Upper lobe of left lung (tissue), 6 donors: ENCODE measurements at regions not wholly inside any gene's neighbourhood (a gene's known extent, or its start where the extent isn't known, plus 50 kb on each side); places are given as distances from the start of the nearest gene placed in this dataset.

Experiments
- ATAC-seq, 2 donors: fragments of 200-7000 bp; cut with Tn5 transposase; one replicate each; pipeline ENCODE4 v1.9.1; 2022; ENCODE audit warnings: mild to moderate bottlenecking in 2 of 2, moderate library complexity in 2 of 2; ENCODE audit not compliant: low FRiP score in 2 of 2
- DNase-seq, 2 donors: peaks; one replicate each; pipeline ENCODE4 v3.0.0-alpha.2; 2019 to 2020
- H3K27ac ChIP-seq, 4 donors: fragments of 200-600 bp; sonication (generic); one replicate each; pipeline ENCODE4 v1.5.1; 2016 to 2019
- H3K27me3 ChIP-seq, 4 donors: fragments of 200-600 bp; sonication (generic); one replicate each; pipeline ENCODE4 v1.5.1; 2017 to 2019
- H3K36me3 ChIP-seq, 4 donors: fragments of 200-600 bp; sonication (generic); one replicate each; pipeline ENCODE4 v1.5.1; 2016 to 2019
- H3K4me1 ChIP-seq, 4 donors: fragments of 200-600 bp; sonication (generic); one replicate each; pipeline ENCODE4 v1.5.1; 2018 to 2019
- H3K4me3 ChIP-seq, 4 donors: fragments of 200-600 bp; sonication (generic); one replicate each; pipeline ENCODE4 v1.5.1; 2017 to 2019; ENCODE audit warnings: mild to moderate bottlenecking in 2 of 4, moderate library complexity in 1 of 4
- H3K9me3 ChIP-seq, 4 donors: fragments of 200-600 bp; sonication (generic); one replicate each; pipeline ENCODE4 v1.5.1; 2018 to 2019
- CTCF ChIP-seq, 6 experiments: fragments of 450-650 bp in 4 of 6; fragments of 200-600 bp in 2 of 6; sonication (generic) in 2 of 6; IDR thresholded peaks; one replicate each; pipeline ENCODE4 v1.5.1; 2016 to 2019; ENCODE audit warnings: antibody characterized with exemption in 6 of 6
- EP300 ChIP-seq, 4 donors: sonication (generic); formaldehyde crosslinking; IDR thresholded peaks; one replicate each; pipeline ENCODE4 v1.5.1; 2017; ENCODE audit warnings: antibody characterized with exemption in 4 of 4, control low read depth in 2 of 4
- POLR2A ChIP-seq, 4 donors: fragments of 450-650 bp; IDR thresholded peaks; one replicate each; pipeline ENCODE4 v1.5.1; 2016 to 2017; ENCODE audit warnings: antibody characterized with exemption in 4 of 4, mild to moderate bottlenecking in 2 of 4
- POLR2AphosphoS5 ChIP-seq, 2 donors: sonication (generic); formaldehyde crosslinking; IDR thresholded peaks; one replicate each; pipeline ENCODE4 v1.5.1; 2017; ENCODE audit warnings: antibody characterized with exemption in 2 of 2
- WGBS, 2 donors: methylation state at CpG; one replicate each; pipeline ENCODE4 v1.1.5; 2017 to 2018; 5-methylcytosine and 5-hydroxymethylcytosine counted together
- donor health status: DM: no; HTN: no; CAD: no; lungs with moderate emphysema.
- donor health status: DM: no; HTN: yes; CAD: no; lungs with severe emphysema.

GRCh38 chr22:49626361-49627216 lies 201.1 kb downstream of the BRD1 start:
- H3K36me3 ChIP-seq, result no peaks in the 10 kb centered on the region
- no peaks in the 10 kb centered on the region for H3K27me3 ChIP-seq
- H3K4me3 ChIP-seq, result no peak overlapping the region
- no peak for ATAC-seq
- H3K27ac ChIP-seq, result no peak overlapping the region
- H3K4me1 ChIP-seq, result peaks cover 0 to 13% (median 2%) of the 10 kb centered on the region in 4 donors
- peak in 1 of 2 donors; percentile 41 for DNase-seq
- WGBS, 2 donors, result 74 to 93% methylated on average over 14 to 16 of the region's 20 CpGs
- H3K9me3 ChIP-seq, result no peaks in the 10 kb centered on the region
- TF ChIP-seq POLR2A (IDR thresholded peaks at IDR 0.05) (no peak), EP300 (IDR thresholded peaks at IDR 0.05) (no peak), POLR2AphosphoS5 (IDR thresholded peaks at IDR 0.05) (no peak), CTCF (IDR thresholded peaks at IDR 0.05) (no peak)

DNA sequence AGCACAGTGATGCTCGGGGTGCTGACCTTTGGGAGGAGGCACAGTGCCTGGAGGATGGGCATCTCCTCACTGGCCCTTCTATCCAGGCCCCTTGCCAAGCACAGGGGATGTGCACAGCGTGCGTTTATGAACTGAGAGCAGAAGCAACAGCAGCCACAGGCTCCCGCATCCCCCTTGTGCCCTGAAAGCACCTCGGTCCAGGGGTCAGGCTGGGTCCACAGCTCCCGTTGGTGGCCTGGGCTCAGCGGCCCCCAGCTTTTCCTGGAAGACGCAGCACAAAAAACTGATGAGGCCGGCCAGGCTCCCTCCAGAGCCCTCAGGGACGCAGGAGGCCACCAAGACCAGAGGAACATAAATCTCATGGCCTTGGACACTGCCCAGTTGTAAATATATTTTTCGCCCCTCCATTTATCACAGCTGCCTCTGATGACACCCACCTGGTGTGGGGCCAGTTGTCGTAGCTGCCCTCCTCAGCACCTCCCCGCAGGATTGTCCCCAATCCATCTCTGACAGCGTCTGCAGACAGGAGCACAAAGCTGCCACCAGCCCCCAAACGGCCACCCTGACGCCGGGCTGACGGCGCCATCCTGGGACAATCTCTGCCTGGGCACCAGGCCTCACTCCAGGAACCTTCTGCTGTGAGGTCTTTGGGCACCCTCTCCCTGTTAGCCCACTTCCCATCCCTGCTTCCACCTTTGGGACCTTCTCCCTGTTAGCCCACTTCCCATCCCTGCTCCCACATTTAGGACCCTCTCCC lies 203.1 kb downstream of the BRD1 start:
- DNase-seq, result peak in 1 of 2 donors; percentile 56
- peaks cover 0 to 8% (median 2%) of the 10 kb centered on the region in 4 donors for H3K4me1 ChIP-seq
- WGBS, 2 donors, result 81 to 90% methylated on average over 15 to 19 of the region's 19 CpGs
- no peak for ATAC-seq
- no peak overlapping the region for H3K27ac ChIP-seq
- no peaks in the 10 kb centered on the region for H3K27me3 ChIP-seq
- H3K36me3 ChIP-seq, result peaks cover 0 to 9% (median 2%) of the 10 kb centered on the region in 4 donors
- H3K4me3 ChIP-seq, result no peak overlapping the region
- TF ChIP-seq POLR2A (IDR thresholded peaks at IDR 0.05) (no peak), CTCF (IDR thresholded peaks at IDR 0.05) (no peak), EP300 (IDR thresholded peaks at IDR 0.05) (no peak), POLR2AphosphoS5 (IDR thresholded peaks at IDR 0.05) (no peak)
- no peaks in the 10 kb centered on the region for H3K9me3 ChIP-seq

DNA sequence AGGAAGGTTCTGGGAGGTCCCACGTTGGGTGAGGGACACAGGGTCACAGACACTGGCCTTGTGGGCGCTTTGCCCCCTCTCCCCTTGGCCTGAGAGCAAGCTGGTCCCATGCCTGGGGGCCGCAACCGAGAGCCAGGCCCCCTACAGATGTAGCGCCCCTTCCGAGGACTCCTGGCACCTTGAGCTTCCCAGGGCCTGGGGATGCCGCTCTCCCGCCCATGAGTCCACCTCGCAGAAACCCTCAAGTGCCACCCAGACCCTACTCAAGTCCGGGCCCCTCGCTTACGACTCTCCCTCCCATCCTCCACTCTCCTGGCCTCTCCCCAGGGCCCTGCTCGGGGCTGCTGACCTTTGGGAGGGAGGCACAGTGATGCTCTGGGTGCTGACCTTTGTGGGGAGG lies 204.0 kb downstream of the BRD1 start:
- no peak overlapping the region for H3K27ac ChIP-seq
- peaks cover 0 to 2% (median under 1%) of the 10 kb centered on the region in 4 donors for H3K4me1 ChIP-seq
- H3K9me3 ChIP-seq, result no peaks in the 10 kb centered on the region
- peaks cover 0 to 9% (median 2%) of the 10 kb centered on the region in 4 donors for H3K36me3 ChIP-seq
- 71 to 88% methylated on average over 2 to 13 of the region's 13 CpGs for WGBS, 2 donors
- DNase-seq, result peak in 1 of 2 donors; percentile 55
- no peaks in the 10 kb centered on the region for H3K27me3 ChIP-seq
- ATAC-seq, result no peak
- no peak overlapping the region for H3K4me3 ChIP-seq
- TF ChIP-seq CTCF (IDR thresholded peaks at IDR 0.05) (no peak), POLR2A (IDR thresholded peaks at IDR 0.05) (no peak), EP300 (IDR thresholded peaks at IDR 0.05) (no peak)

- H3K9me3 ChIP-seq, result no peaks in the 10 kb centered on the region
- peaks cover 0 to 9% (median 2%) of the 10 kb centered on the region in 4 donors for H3K36me3 ChIP-seq
- no peak overlapping the region for H3K27ac ChIP-seq
- ATAC-seq (no peak), DNase-seq (peak in 1 of 2 donors; percentile 54)
- H3K4me3 ChIP-seq, result no peak overlapping the region
- no peaks in the 10 kb centered on the region for H3K4me1 ChIP-seq
- no peaks in the 10 kb centered on the region for H3K27me3 ChIP-seq
- 77 to 88% methylated on average over 5 to 6 of the region's 8 CpGs for WGBS, 2 donors
- TF ChIP-seq CTCF (IDR thresholded peaks at IDR 0.05) (no peak), POLR2AphosphoS5 (IDR thresholded peaks at IDR 0.05) (no peak), EP300 (IDR thresholded peaks at IDR 0.05) (no peak), POLR2A (IDR thresholded peaks at IDR 0.05) (no peak)
Observed at GRCh38 chr22:49623176-49623575, 204.5 kb downstream of the BRD1 start.
